Stimulated activated CD8-positive, alpha-beta memory T cell treated with anti-CD3 and anti-CD28 coated beads, Interleukin-12 subunit alpha, Interleukin-12 subunit beta, amount 100 ng/mL, for 1 hour (primary cell): ENCODE measurements at regions not wholly inside any gene's neighbourhood (a gene's known extent, or its start where the extent isn't known, plus 50 kb on each side); places are given as distances from the start of the nearest gene placed in this dataset.

ENCODE experiments used
- DNase-seq: peaks from one replicate; pipeline ENCODE4 v3.0.0-alpha.2; 2020; ENCODE audit warnings: low read depth

GRCh38 chr15:66832664-66833063, 130.6 kb downstream of the SMAD6 start:
- DNase-seq = no peak

GRCh38 chr15:66833371-66833770, 131.3 kb downstream of the SMAD6 start:
- no peak for DNase-seq

GRCh38 chr15:66833803-66834202, 131.8 kb downstream of the SMAD6 start:
- no peak for DNase-seq

GRCh38 chr15:66834881-66835878, 133.1 kb downstream of the SMAD6 start:
- DNase-seq = no peak

- DNase-seq = no peak
Observed at GRCh38 chr15:66836231-66837030, 134.4 kb downstream of the SMAD6 start.

GRCh38 chr15:66838202-66838601, 136.2 kb downstream of the SMAD6 start:
- DNase-seq = no peak

GRCh38 chr15:66838671-66839239, 136.7 kb downstream of the SMAD6 start:
- DNase-seq = no peak

- DNase-seq = no peak
Observed at GRCh38 chr15:66839506-66840112, 137.6 kb downstream of the SMAD6 start.

GRCh38 chr15:66840615-66841390, 138.8 kb downstream of the SMAD6 start:
- no peak for DNase-seq

GRCh38 chr15:66841953-66842681, 140.1 kb downstream of the SMAD6 start:
- no peak for DNase-seq

- no peak for DNase-seq
Observed at GRCh38 chr15:66842710-66843441, 140.8 kb downstream of the SMAD6 start.

GRCh38 chr15:66843581-66843980, 141.5 kb downstream of the SMAD6 start:
- DNase-seq = no peak

- no peak for DNase-seq
Observed at GRCh38 chr15:66844041-66844746, 142.2 kb downstream of the SMAD6 start.

GRCh38 chr15:66844747-66845145, 142.7 kb downstream of the SMAD6 start:
- no peak for DNase-seq

GRCh38 chr15:66845266-66845785, 143.3 kb downstream of the SMAD6 start:
- DNase-seq = no peak

GRCh38 chr15:66846031-66846430, 144.0 kb downstream of the SMAD6 start:
- no peak for DNase-seq

GRCh38 chr15:66846811-66847210, 144.8 kb downstream of the SMAD6 start:
- DNase-seq = no peak

- DNase-seq = no peak
Observed at GRCh38 chr15:66847565-66847991, 145.5 kb downstream of the SMAD6 start.

- no peak for DNase-seq
Observed at GRCh38 chr15:66848116-66848515, 146.1 kb downstream of the SMAD6 start.
